DND-41 (cell line): ENCODE measurements at regions not wholly inside any gene's neighbourhood (a gene's known extent, or its start where the extent isn't known, plus 50 kb on each side); places are given as distances from the start of the nearest gene placed in this dataset.

Experiments used
- EZH2 ChIP-seq: IDR thresholded peaks from 3 replicates; pipeline ENCODE4 v1.6.1; 2012; ENCODE audit warnings: borderline replicate concordance, low read depth, mild to moderate bottlenecking, moderate library complexity, low read length, inconsistent platforms; ENCODE audit not compliant: severe bottlenecking
- TF ChIP-seq, protein P1 (sequence below): IDR thresholded peaks from 2 replicates; pipeline ENCODE4 v1.5.1; 2012; ENCODE audit warnings: borderline replicate concordance, low read length, moderate library complexity, mild to moderate bottlenecking; ENCODE audit not compliant: poor library complexity, severe bottlenecking; ENCODE audit errors: extremely low read depth

DNA sequence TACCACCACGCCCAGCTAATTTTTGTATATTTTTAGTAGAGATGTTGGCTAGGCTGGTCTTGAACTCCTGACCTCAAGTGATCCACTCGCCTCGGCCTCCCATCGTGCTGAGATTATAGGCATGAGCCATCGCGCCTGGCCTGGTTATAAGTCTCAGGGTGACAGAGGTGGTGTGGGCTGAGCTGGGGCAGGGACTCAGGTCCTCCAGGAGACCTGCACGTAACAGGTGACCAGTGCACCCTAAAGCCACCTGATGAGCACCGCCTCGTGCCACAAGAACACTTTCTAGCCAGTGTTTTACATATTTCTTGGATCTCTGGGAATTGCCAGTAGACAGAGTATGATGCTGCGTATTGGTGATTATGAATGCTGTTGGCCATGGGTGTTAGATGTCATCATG, 136.5 kb upstream of the CPM start:
- TF ChIP-seq, protein P1, sequence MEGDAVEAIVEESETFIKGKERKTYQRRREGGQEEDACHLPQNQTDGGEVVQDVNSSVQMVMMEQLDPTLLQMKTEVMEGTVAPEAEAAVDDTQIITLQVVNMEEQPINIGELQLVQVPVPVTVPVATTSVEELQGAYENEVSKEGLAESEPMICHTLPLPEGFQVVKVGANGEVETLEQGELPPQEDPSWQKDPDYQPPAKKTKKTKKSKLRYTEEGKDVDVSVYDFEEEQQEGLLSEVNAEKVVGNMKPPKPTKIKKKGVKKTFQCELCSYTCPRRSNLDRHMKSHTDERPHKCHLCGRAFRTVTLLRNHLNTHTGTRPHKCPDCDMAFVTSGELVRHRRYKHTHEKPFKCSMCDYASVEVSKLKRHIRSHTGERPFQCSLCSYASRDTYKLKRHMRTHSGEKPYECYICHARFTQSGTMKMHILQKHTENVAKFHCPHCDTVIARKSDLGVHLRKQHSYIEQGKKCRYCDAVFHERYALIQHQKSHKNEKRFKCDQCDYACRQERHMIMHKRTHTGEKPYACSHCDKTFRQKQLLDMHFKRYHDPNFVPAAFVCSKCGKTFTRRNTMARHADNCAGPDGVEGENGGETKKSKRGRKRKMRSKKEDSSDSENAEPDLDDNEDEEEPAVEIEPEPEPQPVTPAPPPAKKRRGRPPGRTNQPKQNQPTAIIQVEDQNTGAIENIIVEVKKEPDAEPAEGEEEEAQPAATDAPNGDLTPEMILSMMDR: no peak
- TF ChIP-seq EZH2: no peak
